Central memory CD4-positive, alpha-beta T cell (primary cell): ENCODE measurements at regions not wholly inside any gene's neighbourhood (a gene's known extent, or its start where the extent isn't known, plus 50 kb on each side); places are given as distances from the start of the nearest gene placed in this dataset.
"Not testable (repeated sequence)": the region's sequence is repeated elsewhere in the genome, so short reads cannot be mapped to it uniquely, and the experiment has no call there.

Experiments
- DNase-seq: peaks from one replicate; pipeline ENCODE4 v3.0.0; 2022

DNA sequence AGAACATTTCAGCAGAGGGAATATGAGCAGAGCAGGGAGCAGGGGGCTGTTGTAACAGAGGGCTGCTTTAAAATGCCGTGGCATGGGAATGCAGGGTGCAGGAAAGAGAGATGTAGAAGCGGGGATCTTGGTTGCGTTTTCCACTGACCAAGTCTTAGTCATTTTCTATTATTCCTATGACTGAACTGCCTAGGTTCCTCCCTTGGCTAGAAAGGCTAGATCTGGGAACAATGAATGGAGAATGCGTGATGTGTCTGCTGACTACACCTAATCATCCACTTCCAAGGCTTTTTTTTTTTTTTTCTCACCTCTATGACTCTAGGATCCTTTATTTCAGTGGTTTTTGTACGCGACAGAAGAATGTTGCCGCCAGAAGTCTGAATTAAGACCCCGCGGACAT, 607.4 kb upstream of the TBL1XR1 start:
- DNase-seq: no peak

DNA sequence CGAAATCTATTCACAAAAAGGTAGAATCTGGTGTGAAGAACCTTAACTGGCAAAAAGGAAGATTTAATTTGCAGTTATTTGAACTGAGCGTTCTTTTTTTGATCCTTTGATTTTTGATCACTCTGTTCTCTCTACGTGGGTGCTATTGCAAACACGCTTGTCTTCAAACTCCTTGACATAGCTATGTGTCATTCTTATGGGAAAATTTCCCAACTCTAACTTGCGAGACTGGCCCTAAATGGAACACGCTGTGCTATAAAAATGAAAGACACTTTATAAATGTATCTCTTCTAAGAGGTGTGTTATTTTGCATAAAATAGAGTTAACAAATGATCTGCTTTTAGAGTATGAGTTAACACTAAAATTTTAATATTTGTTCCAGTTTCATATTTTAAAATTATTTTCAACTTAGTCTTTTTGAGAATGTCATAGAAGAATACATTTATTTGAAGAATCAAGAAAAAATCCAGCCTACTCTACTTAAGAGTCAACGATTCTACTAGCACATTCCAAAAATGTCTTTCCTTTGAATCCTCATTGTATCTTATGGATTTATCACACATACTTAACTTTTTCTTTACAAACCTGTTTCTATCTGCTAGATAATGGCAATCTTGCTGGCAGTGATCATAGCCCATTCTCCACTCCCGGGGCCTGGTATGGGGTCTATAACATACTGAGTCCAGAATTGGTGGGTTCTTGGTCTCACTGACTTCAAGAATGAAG, 610.0 kb upstream of the TBL1XR1 start:
- DNase-seq: no peak

DNA sequence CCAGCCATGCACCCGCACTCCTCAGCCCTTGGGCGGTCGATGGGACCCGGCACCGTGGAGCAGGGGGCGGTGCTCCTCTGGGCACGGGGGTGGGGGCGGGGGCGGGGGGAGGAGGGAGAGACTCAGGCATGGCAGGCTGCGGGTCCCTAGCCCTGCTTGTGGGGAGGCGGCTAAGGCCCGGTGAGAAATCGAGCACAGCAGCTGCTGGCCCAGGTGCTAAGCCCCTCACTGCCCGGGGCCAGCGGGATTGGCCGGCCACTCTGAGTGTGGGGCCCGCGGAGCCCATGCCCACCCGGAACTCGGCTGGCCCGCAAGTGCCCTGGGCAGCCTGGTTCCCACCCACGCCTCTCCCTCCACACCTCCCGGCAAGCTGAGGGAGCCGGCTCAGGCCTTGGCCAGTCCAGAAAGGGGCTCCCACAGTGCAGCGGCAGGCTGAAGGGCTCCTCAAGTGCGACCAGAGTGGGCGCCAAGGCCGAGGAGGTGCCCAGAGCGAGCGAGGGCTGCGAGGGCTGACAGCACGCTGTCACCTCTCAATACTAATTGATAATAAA, 611.7 kb upstream of the TBL1XR1 start:
- DNase-seq: not testable (repeated sequence)

DNA sequence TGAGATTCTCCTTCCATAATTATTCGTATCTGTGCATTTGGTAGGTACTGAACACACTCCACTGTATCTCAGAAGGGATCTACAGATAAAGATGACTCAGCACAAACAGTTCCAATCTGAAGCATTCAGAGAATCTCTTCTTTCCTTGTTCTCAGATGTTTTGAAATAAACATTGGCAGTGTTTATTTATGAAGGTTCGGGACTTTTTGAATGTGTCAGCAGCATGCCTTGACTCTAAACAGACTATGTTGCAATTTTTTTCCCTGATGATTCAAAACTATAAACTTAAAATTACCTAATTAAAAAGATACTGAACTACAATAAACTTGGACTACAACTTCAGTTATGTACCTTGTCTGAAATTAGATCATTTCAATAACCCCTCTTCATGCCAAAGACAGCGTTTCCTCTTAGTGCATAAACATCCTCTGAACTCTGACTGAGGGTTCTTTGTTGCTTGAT, 612.9 kb upstream of the TBL1XR1 start:
- DNase-seq: no peak

DNA sequence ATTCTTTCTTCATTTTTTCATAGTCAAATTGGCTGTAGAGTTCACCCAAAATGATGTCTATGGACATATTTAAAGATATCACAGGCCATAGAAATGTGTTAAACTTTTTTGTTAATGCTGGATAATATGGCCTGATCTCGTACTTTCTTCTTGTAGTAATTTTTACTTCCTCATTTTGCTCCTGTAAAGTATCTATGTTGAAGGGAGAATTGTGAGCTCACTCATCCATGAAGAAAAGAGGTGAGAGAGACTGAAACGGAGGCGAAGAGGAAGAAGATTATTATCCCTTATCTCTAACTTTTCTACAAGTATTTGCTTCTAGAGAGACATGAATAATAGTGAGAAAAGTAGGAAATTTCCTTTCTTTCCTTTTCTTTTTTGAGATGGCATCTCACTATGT, 613.8 kb upstream of the TBL1XR1 start:
- no peak for DNase-seq

DNA sequence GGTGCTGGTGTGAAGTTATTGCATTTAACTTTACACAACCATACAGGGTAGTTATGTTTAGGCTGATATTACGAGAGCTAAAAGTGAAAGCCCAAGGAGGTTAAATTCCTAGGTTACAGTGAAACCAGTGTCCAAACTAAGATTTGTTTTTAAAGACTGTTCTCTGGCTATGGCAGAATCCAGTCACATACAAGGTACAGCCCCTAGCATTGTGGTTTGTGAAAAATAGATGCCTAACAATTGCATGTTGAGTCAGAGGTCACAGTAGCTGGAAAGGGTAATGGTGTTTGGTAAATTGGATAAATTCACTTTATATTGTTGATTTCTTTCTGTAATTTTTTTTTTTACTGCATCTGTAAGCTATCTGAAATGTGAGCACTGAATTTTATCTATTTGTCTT, 614.6 kb upstream of the TBL1XR1 start:
- no peak for DNase-seq

DNA sequence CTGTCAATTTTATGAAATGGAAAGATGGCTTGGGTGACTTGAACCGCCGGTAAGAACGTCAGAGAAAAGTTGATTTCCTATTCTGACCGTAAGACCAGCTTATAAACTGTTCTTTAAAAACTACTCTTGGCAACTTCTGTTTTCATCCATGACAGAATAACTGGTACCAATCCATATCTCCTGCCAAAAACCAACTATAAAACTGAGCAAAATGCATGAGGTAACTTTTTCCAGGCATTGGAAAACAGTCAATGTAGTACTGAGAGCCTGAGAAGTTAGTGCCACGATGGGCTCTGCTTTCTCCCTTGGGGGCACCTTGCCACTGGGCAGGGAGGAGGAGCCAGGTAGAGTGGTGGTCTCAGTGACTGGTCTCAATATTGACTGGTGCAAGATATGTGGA, 615.2 kb upstream of the TBL1XR1 start:
- DNase-seq: no peak

DNA sequence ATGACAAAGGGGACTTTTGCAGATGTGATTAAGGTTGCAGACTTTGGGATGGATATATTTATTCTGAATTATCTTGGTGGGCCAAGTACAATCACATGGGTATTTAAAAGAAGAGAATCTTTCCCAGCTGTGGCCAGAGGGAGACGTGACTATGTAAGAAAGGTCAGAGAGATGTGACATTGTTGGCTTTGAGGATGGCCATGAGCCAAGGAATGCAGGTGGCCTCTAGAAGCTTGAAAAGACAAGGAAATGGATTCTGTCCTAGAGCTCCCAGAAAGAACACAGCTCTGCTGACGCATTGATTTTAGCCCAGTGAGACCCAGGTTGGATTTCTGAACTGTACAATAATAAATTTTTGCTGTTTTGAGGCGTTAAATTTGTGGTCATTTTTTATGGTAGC, 616.0 kb upstream of the TBL1XR1 start:
- DNase-seq: no peak

DNA sequence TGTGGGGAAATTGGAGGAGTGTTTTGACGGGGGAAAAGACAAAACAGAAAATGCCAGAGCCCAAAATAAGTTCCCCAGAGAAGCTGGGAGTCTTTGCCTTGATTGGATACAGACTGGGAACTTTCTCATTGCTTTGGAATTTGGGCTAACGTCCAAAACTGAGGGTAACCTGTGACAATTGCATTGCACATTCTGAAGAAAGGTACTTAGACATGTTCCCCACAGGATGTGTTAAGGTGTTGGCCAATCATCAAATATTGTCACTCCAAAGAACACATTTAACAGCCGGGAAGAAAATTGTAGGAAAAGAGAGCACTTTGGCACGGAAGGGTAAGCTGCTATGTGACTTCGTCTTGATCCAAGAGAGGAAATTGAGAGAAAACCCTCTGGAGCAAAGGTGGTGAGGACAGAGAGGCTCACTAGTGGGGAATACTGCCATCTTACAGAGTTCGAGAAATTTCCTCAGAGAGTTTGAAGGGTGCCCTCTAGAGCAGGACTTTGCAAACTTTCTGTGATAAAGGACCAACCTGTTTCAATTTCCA, 619.5 kb upstream of the TBL1XR1 start:
- no peak for DNase-seq

DNA sequence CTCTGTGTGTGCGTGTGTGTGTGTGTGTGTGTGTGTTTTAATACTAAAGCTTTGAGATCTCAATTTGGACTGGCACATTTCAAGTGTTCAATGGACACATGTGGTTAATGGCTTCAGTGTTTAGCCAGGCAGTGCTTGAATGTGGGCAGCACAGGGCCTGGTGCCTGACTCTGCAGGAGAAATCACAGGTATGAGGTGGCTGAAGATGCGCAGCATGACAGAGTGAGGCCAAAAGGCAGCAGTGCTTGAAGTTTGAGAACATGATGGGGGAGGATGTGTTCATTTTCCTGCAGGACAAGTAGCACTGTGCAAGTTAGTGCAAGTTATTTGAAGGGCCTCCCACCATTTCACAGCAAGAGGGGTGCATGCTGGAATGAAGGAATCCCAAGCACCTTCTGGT, 620.5 kb upstream of the TBL1XR1 start:
- DNase-seq: no peak

DNA sequence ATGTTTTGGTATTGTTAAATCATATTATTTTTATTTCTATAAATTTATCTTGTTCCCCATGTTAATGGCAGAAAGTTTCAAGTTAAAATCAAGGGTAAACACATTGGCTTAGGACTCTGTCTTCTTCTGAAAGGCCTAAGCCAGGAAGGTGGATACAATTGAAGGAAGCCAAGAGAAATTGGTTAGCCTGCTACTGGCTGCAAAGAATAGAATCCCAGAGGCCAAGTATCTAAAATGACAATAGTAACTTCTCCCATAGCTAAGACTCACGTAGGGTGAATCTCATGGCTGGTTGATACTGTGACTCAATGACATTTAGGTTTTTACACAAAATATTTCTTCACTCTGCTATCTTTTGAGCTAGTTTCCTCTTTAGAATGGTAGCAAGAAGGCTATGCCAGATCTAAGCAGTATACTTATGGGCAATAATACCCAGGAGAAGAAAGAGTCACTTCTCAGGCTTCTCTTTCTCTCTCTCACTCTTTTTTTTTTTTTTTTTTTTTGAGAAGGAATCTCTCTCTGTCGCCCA, 621.5 kb upstream of the TBL1XR1 start:
- no peak for DNase-seq

DNA sequence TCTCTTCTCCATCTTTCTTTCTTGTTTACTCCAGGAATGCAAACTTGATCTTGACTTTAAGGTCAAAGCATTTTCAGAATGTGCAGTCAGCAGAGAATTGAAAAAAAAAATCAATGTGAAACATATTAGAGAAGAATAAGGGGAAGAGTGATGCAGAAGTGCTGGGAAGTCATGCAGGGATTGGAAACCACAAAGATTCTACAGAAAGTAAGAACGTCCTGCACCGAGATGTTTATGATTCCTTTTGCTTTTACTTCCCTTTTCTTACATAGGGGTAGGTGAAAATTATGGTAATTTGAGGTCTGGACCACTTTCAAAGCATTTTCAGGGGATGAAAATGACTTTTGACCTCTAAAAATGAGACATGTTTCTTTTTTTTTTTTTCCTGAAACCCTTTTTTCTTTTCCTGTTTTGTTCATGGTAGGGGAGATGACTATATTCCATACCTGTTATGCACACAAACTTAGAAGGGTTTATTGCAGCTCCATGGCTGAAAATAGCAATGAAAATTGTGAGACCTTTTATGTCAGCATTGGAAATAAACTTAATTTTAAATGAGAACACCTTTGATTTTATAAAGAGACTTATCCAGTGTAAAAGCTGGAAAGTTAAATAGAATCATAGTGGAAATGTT, 623.5 kb upstream of the TBL1XR1 start:
- no peak for DNase-seq

DNA sequence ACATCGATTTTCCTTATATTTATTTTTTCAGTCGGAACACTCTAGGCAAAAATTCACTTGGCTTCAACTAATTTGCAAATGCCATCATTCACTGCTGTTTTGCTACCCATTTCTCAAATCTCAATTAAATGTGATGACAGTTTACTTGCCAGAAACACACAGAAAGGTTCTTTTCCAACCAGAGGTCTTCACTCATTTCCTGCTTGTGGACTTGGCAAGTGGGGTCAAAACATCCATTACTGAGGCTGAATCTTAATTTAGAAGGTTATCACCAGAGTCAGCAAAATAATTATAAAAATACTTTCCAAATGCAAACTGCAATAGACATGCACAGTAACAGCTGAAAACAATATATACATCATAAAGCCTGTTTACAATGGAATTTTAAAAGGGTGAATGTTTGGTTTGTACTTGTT, 625.4 kb upstream of the TBL1XR1 start:
- DNase-seq: no peak

DNA sequence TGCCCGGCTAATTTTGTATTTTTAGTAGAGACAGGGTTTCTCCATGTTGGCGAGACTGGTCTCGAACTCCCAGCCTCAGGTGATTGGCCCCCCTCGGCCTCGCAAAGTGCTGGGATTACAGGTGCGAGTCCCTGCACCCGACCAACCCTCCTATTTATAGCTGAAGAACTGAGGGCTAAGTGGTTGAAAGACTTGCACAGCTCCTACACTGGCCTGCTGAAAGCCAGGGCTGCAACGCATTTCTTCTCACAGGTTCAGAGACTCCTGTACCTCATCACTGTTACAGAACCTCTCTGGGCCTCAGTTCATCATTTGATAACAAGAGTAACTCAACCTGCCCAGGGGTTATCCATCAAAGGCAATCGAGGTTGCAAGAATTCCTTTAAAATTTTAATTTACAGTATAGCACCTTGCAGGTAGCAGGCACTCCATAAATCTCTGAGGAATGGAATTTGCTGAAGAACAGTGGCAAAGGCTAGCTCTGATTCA, 626.5 kb upstream of the TBL1XR1 start:
- DNase-seq: no peak

DNA sequence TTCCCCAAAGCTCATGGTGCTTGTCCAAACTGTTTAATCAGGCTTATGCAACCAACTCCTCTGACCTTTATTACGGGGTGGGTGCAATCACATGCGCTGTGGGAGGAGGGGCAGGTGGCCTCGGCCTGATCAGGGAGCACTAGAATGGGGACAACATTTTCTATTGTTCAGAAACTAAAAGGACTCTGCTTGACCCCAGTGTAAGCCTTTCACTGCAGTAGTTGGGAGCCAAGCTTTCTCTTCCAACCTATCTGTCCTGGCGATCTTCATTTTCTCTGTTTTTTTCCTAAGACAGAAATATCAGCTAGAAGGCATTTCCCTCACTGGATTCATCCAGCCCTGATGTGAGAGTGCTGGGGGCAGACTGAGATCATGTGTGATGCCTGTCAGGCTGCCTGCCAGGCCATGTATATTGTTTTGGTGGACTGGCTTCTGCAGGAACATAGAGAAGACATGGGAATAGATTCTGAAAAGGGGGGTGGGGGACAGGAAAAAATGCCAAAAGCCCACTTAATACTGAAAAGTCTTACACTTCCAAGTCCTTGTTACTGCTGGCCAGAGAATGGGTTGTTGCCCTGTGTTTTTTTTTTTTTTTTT, 627.0 kb upstream of the TBL1XR1 start:
- no peak for DNase-seq

DNA sequence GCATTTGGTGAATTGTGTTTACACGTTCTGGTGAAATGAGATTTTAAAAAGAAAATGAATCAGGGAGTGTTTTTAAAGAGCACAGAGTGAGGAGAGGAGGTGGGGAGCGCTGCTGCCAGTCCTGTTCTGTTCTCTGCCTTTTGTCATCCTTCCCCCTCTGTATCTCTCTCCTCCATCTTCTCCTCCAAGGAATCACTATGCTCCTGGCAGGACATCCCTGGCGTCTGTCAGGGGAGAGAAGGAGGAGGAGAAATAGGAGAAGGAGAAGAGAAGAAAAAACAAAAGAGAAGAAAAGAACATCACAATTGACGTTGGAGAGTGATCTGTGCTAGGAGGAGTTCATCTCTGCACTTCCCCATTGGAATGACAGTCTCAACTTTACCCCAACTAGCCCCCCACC, 627.6 kb upstream of the TBL1XR1 start:
- no peak for DNase-seq

DNA sequence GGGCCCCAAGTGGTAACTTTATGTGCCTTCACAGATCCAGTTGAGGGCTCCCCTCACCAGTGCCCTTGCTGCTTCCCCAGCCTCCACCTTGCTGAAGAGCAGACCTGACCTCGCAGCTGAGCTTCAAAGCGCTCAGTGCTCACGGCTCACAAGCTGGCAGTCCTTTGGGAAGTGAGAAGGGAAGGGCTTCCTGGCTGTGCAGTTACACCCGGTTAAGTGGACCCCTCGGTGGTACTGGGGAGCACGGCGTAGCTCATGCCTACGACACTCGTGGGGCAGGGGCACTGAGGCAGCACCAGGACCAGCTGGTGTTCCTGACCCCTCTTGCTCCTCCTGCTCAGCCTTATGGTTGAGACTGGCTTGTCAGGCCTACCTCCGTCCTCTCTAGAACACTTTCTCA, 629.0 kb upstream of the TBL1XR1 start:
- DNase-seq: no peak

DNA sequence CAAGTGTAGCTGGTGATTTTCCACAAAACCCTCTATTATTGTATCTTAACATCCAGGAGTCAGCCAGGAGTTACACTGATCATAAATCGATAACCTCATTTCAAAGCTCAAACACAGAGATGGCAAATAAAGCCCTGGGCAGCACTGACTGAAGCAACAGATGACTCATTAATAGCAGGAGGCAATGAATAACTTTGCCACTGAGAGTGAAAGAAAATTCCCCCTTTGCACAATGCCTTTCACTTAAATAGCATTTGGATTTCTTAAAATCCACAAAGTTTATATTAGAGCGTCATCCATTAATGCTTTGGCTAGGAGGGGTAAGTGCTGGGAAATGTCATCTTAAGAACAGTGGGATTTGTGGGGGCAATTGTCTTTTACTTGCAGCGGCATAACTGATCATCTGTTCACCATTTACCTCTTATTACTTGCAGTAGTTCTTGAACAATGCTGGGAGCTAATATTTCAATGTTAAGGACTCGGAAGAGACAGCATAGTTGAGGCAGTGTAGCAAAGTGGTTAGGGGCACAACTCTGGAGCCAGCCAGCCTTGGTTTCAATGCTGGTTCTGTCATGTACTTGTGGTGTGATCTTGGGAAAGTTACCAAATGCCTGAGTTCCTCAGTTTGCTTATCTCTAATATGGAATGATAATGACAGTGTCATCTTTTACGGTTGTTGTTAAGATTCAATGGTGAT, 630.4 kb upstream of the TBL1XR1 start:
- DNase-seq: no peak

DNA sequence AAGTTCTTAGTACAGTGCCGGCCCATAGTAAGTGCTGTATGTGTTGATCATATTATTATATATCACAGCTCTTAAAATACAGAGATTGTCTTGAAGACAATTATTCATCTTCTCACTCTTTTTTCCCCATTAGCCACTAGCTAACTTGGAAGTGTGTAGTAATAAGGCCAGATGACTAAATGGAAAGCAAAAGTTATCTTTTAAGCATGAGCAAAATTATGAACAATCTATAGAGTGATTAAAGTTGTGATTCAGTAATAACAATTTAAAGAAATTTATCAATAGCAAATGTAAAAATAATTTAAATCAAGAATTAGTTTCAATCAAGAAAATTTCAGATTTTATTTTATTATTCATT, 630.9 kb upstream of the TBL1XR1 start:
- no peak for DNase-seq

DNA sequence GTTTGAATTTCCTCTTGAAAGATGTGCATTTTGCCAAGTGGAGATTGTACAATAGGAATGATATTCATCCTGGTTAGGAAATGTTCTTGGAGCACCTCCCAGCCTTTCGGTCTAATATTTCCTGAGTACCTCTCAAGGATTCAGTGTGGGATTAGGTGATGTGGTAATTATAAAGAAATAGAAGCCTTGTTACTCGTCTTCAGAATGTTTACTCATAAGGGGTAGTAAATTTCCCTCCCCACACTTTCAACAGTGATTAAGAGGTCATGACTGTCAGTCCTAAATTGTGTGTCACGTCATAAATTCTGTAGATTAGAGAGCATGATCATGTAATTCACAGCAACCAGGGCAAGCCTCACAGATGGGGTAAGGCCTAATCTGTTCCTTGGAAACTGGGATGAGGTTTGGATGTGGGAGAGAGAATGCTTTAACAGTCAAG, 633.1 kb upstream of the TBL1XR1 start:
- DNase-seq: no peak

DNA sequence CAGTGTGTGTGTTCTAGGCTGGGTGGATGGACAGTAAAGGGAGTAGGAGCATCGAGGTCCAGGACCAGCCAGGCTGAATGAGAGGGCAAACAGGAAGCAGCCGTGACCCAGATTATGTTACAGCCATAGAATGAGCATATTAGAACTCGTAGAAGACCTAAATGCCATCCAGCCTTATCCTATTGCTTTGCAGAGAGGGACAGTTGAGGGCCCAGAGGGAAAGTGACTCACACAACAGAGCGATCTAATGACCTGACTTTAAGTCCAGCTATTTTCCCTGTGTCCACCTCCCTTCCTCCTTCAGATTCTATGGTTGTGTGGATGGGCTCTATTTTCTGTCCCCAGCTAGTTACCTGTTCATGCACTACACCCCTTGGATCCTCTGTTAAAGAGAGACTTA, 634.1 kb upstream of the TBL1XR1 start:
- DNase-seq: no peak

DNA sequence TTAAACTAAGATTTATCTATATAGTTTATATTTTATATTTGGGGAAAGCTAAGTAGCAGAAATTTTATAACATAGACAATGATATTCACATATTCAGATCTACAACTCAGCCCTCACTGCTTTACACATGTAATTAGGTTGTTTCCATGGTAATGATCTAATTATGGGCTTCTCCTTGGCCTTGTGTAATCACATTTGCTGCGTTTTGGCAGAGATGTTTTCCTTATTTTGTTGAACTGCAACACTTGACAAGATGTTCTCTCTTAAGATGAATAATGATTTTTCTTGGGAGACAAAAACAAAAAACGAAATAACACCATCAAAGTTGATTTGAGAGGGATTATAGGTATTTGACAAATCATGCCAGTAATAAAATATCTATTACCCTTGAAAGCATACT, 635.6 kb upstream of the TBL1XR1 start:
- no peak for DNase-seq

DNA sequence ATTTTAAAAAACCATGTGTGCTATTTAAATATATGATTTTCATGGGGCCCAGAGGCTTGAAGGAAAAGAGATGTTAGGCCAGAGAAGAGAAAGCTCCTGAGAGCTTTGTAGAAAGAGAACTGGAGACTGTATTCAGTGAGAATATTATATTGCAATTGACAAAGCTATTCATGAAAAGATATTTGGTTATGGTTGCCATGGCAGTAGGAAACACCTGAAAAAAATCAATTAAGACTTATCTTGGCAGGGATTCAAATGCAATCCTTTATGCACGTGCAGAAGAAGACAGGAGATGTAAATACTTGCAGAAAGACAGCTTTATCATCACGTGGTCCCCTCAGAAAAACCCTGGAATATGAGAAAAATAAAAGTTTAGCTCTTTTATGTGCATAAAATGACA, 636.0 kb upstream of the TBL1XR1 start:
- DNase-seq: no peak
